HEK293T (cell line): ENCODE measurements at regions not wholly inside any gene's neighbourhood (a gene's known extent, or its start where the extent isn't known, plus 50 kb on each side); places are given as distances from the start of the nearest gene placed in this dataset.

Experiments
- ARNT ChIP-seq: fragments of 450-650 bp; IDR thresholded peaks from 2 replicates; pipeline ENCODE4 v1.6.1; 2017; ENCODE audit warnings: mild to moderate bottlenecking
- BHLHE40 ChIP-seq: fragments of 450-650 bp; IDR thresholded peaks from 2 replicates; pipeline ENCODE4 v1.6.1; 2016; ENCODE audit warnings: mild to moderate bottlenecking, moderate library complexity, borderline replicate concordance
- FOXK2 ChIP-seq: fragments of 450-650 bp; IDR thresholded peaks from 2 replicates; pipeline ENCODE4 v1.6.1; 2016; ENCODE audit warnings: mild to moderate bottlenecking
- FOXM1 ChIP-seq: fragments of 450-650 bp; IDR thresholded peaks from 2 replicates; pipeline ENCODE4 v1.6.1; 2017; ENCODE audit warnings: mild to moderate bottlenecking, borderline replicate concordance
- HDGF ChIP-seq: fragments of 450-650 bp; IDR thresholded peaks from 2 replicates; pipeline ENCODE4 v1.6.1; 2017; ENCODE audit warnings: antibody characterized with exemption, borderline replicate concordance
- L3MBTL2 ChIP-seq: fragments of 450-650 bp; conservative IDR thresholded peaks from 2 replicates; pipeline ENCODE4 v1.6.1; 2016; ENCODE audit warnings: mild to moderate bottlenecking
- LEF1 ChIP-seq: fragments of 450-650 bp; IDR thresholded peaks from 2 replicates; pipeline ENCODE4 v1.6.1; 2017; ENCODE audit warnings: mild to moderate bottlenecking, borderline replicate concordance
- SP1 ChIP-seq: fragments of 450-650 bp; IDR thresholded peaks from 2 replicates; pipeline ENCODE4 v1.6.1; 2017
- SUZ12 ChIP-seq: fragments of 450-650 bp; IDR thresholded peaks from 2 replicates; pipeline ENCODE4 v1.6.1; 2016; ENCODE audit warnings: mild to moderate bottlenecking
- TARDBP ChIP-seq: fragments of 450-650 bp; IDR thresholded peaks from 2 replicates; pipeline ENCODE4 v1.6.1; 2016
- ZNF384 ChIP-seq: fragments of 450-650 bp; IDR thresholded peaks from 2 replicates; pipeline ENCODE4 v1.6.1; 2016

GRCh38 chr9:102479191-102479590 lies 515.9 kb upstream of the CYLC2 start:
- TF ChIP-seq BHLHE40 = no peak
- TF ChIP-seq L3MBTL2 = no peak
- TF ChIP-seq FOXK2 = no peak
- no peak for TF ChIP-seq LEF1
- no peak for TF ChIP-seq SUZ12
- TF ChIP-seq HDGF = no peak
- no peak for TF ChIP-seq TARDBP
- no peak for TF ChIP-seq ZNF384
- TF ChIP-seq SP1 = no peak
- no peak for TF ChIP-seq FOXM1
- no peak for TF ChIP-seq ARNT
